Naive B cell (primary cell): ENCODE measurements at regions not wholly inside any gene's neighbourhood (a gene's known extent, or its start where the extent isn't known, plus 50 kb on each side); places are given as distances from the start of the nearest gene placed in this dataset.

Experiments
- ATAC-seq, 2 donors: fragments of 150-1000 bp; cut with Tn5 transposase; 2 replicates each; pipeline ENCODE4 v1.10.0; 2021; ENCODE audit warnings: low read depth in 2 of 2, mild to moderate bottlenecking in 2 of 2, moderate library complexity in 2 of 2
- DNase-seq: peaks from one replicate; pipeline ENCODE4 v3.0.0; 2022
- H3K27ac Mint-ChIP-seq, 6 donors: one replicate each; pipeline ENCODE4 v1.8.0; 2020 to 2022; ENCODE audit warnings: mild to moderate bottlenecking in 6 of 6, mixed read lengths in 6 of 6, moderate library complexity in 5 of 6, inconsistent platforms in 2 of 6
- H3K27me3 Mint-ChIP-seq, 3 donors: one replicate each; pipeline ENCODE4 v1.8.0; 2021 to 2022; ENCODE audit warnings: mixed read lengths in 3 of 3, mild to moderate bottlenecking in 1 of 3
- H3K36me3 Mint-ChIP-seq, 2 donors: one replicate each; pipeline ENCODE4 v1.8.0; 2020 to 2022; ENCODE audit warnings: mixed read lengths in 2 of 2, inconsistent platforms in 1 of 2, mild to moderate bottlenecking in 1 of 2
- H3K4me1 Mint-ChIP-seq, 3 donors: one replicate each; pipeline ENCODE4 v1.8.0; 2020 to 2022; ENCODE audit warnings: mixed read lengths in 3 of 3, inconsistent platforms in 1 of 3, mild to moderate bottlenecking in 1 of 3, moderate library complexity in 1 of 3
- H3K4me3 Mint-ChIP-seq, 8 donors: one replicate each; pipeline ENCODE4 v1.8.0; 2020 to 2022; ENCODE audit warnings: mild to moderate bottlenecking in 8 of 8, mixed read lengths in 8 of 8, moderate library complexity in 8 of 8, inconsistent platforms in 2 of 8
- H3K9me3 Mint-ChIP-seq, 7 donors: one replicate each; pipeline ENCODE4 v1.8.0; 2020 to 2022; ENCODE audit warnings: mixed read lengths in 7 of 7, mild to moderate bottlenecking in 5 of 7, inconsistent platforms in 2 of 7, moderate library complexity in 1 of 7

- DNase-seq = no peak
- peaks cover 7 to 18% (median 15%) of the 10 kb centered on the region in 3 donors for H3K4me1 Mint-ChIP-seq
- no peaks in the 10 kb centered on the region for H3K36me3 Mint-ChIP-seq
- H3K4me3 Mint-ChIP-seq = no peak overlapping the region
- no peaks in the 10 kb centered on the region for H3K9me3 Mint-ChIP-seq
- no peak for ATAC-seq
- H3K27me3 Mint-ChIP-seq = no peaks in the 10 kb centered on the region
- peak overlapping the region in 2 of 6 donors; percentile 38 to 82 for H3K27ac Mint-ChIP-seq
These were observed 189.6 kb downstream of the PIK3R1 start for GRCh38 chr5:68405026-68405684.

- H3K27me3 Mint-ChIP-seq = no peaks in the 10 kb centered on the region
- H3K9me3 Mint-ChIP-seq = no peaks in the 10 kb centered on the region
- peak overlapping the region in 3 of 8 donors; percentile 1 to 54 (median 44) for H3K4me3 Mint-ChIP-seq
- H3K36me3 Mint-ChIP-seq = no peaks in the 10 kb centered on the region
- peaks cover 7 to 18% (median 15%) of the 10 kb centered on the region in 3 donors for H3K4me1 Mint-ChIP-seq
- ATAC-seq = no peak
- DNase-seq = no peak
- peak overlapping the region in 4 of 6 donors; percentile 18 to 67 (median 37) for H3K27ac Mint-ChIP-seq
These were observed 190.5 kb downstream of the PIK3R1 start for GRCh38 chr5:68405784-68406743.

GRCh38 chr5:68406767-68407241, 191.2 kb downstream of the PIK3R1 start:
- H3K4me1 Mint-ChIP-seq = peaks cover 7 to 18% (median 15%) of the 10 kb centered on the region in 3 donors
- ATAC-seq = peak; percentile 98 to 99
- H3K4me3 Mint-ChIP-seq = peak overlapping the region in 4 of 8 donors; percentile 1 to 44 (median 22)
- H3K36me3 Mint-ChIP-seq = no peaks in the 10 kb centered on the region
- H3K27me3 Mint-ChIP-seq = no peaks in the 10 kb centered on the region
- H3K9me3 Mint-ChIP-seq = no peaks in the 10 kb centered on the region
- DNase-seq = peak; percentile 45
- H3K27ac Mint-ChIP-seq = peak overlapping the region in 4 of 6 donors; percentile 18 to 67 (median 38)

GRCh38 chr5:68407311-68408239, 192.0 kb downstream of the PIK3R1 start:
- DNase-seq (no peak), ATAC-seq (no peak)
- Mint-ChIP-seq H3K9me3 (no peaks in the 10 kb centered on the region), H3K27ac (peak overlapping the region in 2 of 6 donors; percentile 18 to 22), H3K36me3 (no peaks in the 10 kb centered on the region), H3K4me1 (peaks cover 7 to 18% (median 15%) of the 10 kb centered on the region in 3 donors), H3K4me3 (peak overlapping the region in 3 of 8 donors; percentile 11 to 44 (median 22)), H3K27me3 (peaks cover 0 to under 1% (median 0%) of the 10 kb centered on the region in 3 donors)

GRCh38 chr5:68408345-68408871, 192.9 kb downstream of the PIK3R1 start:
- H3K27me3 Mint-ChIP-seq = peaks cover 0 to 7% (median 0%) of the 10 kb centered on the region in 3 donors
- no peak for DNase-seq
- H3K4me1 Mint-ChIP-seq = peaks cover 7 to 18% (median 15%) of the 10 kb centered on the region in 3 donors
- H3K4me3 Mint-ChIP-seq = peak overlapping the region in 2 of 8 donors; percentile 39 to 57
- no peak for ATAC-seq
- H3K36me3 Mint-ChIP-seq = no peaks in the 10 kb centered on the region
- H3K27ac Mint-ChIP-seq = peak overlapping the region in 2 of 6 donors; percentile 24 to 39
- no peaks in the 10 kb centered on the region for H3K9me3 Mint-ChIP-seq

- H3K4me1 Mint-ChIP-seq = peaks cover 7 to 18% (median 15%) of the 10 kb centered on the region in 3 donors
- ATAC-seq (no peak), DNase-seq (no peak)
- no peak overlapping the region for H3K27ac Mint-ChIP-seq
- H3K36me3 Mint-ChIP-seq = no peaks in the 10 kb centered on the region
- no peak overlapping the region for H3K4me3 Mint-ChIP-seq
- no peaks in the 10 kb centered on the region for H3K9me3 Mint-ChIP-seq
- peaks cover 0 to 7% (median 0%) of the 10 kb centered on the region in 3 donors for H3K27me3 Mint-ChIP-seq
These were observed 193.7 kb downstream of the PIK3R1 start for GRCh38 chr5:68409259-68409658.

GRCh38 chr5:68411161-68411560, 195.6 kb downstream of the PIK3R1 start:
- no peak for ATAC-seq
- no peak overlapping the region for H3K27ac Mint-ChIP-seq
- peaks cover 14 to 24% (median 22%) of the 10 kb centered on the region in 3 donors for H3K4me1 Mint-ChIP-seq
- DNase-seq = no peak
- peaks cover 0 to 7% (median 0%) of the 10 kb centered on the region in 3 donors for H3K27me3 Mint-ChIP-seq
- H3K4me3 Mint-ChIP-seq = no peak overlapping the region
- H3K36me3 Mint-ChIP-seq = no peaks in the 10 kb centered on the region
- H3K9me3 Mint-ChIP-seq = no peaks in the 10 kb centered on the region

- Mint-ChIP-seq H3K9me3 (no peaks in the 10 kb centered on the region), H3K4me3 (no peak overlapping the region), H3K27ac (peak overlapping the region in 1 of 6 donors; percentile 13), H3K36me3 (no peaks in the 10 kb centered on the region), H3K4me1 (peaks cover 7 to 8% (median 7%) of the 10 kb centered on the region in 3 donors), H3K27me3 (peaks cover 0 to 7% (median 0%) of the 10 kb centered on the region in 3 donors)
- ATAC-seq (peak in 1 of 2 donors; percentile 33), DNase-seq (no peak)
These were observed 199.9 kb downstream of the PIK3R1 start for GRCh38 chr5:68415177-68416085.

- no peak overlapping the region for H3K4me3 Mint-ChIP-seq
- no peak overlapping the region for H3K27ac Mint-ChIP-seq
- DNase-seq (no peak), ATAC-seq (no peak)
- no peaks in the 10 kb centered on the region for H3K36me3 Mint-ChIP-seq
- no peaks in the 10 kb centered on the region for H3K9me3 Mint-ChIP-seq
- H3K4me1 Mint-ChIP-seq = peaks cover 7 to 8% (median 7%) of the 10 kb centered on the region in 3 donors
- H3K27me3 Mint-ChIP-seq = peaks cover 0 to 7% (median 4%) of the 10 kb centered on the region in 3 donors
These were observed 201.2 kb downstream of the PIK3R1 start for GRCh38 chr5:68416714-68417113.

GRCh38 chr5:68418201-68418600, 202.6 kb downstream of the PIK3R1 start:
- Mint-ChIP-seq H3K4me1 (peaks cover 7 to 8% (median 7%) of the 10 kb centered on the region in 3 donors), H3K27me3 (peaks cover 0 to 4% (median 0%) of the 10 kb centered on the region in 3 donors), H3K4me3 (no peak overlapping the region), H3K36me3 (no peaks in the 10 kb centered on the region), H3K9me3 (no peaks in the 10 kb centered on the region), H3K27ac (no peak overlapping the region)
- no peak for ATAC-seq
- no peak for DNase-seq

GRCh38 chr5:68418680-68419079, 203.1 kb downstream of the PIK3R1 start:
- ATAC-seq = no peak
- peaks cover 7 to 8% (median 7%) of the 10 kb centered on the region in 3 donors for H3K4me1 Mint-ChIP-seq
- H3K27ac Mint-ChIP-seq = no peak overlapping the region
- DNase-seq = no peak
- peaks cover 0 to 4% (median 0%) of the 10 kb centered on the region in 3 donors for H3K27me3 Mint-ChIP-seq
- H3K4me3 Mint-ChIP-seq = no peak overlapping the region
- H3K9me3 Mint-ChIP-seq = no peaks in the 10 kb centered on the region
- no peaks in the 10 kb centered on the region for H3K36me3 Mint-ChIP-seq
